ENCODE measurements at regions not wholly inside any gene's neighbourhood (a gene's known extent, or its start where the extent isn't known, plus 50 kb on each side); places are given as distances from the start of the nearest gene placed in this dataset.

- in situ Hi-C loops (cut with MboI; ENCODE audit: low pct_unique_long_range_greater_than_20kb, low sequenced_read_pairs, unreplicated experiment) = no loop called here
- DNase-seq (ENCODE audit: low spot score) = no peak
- no peak for TF ChIP-seq CTCF (IDR thresholded peaks at IDR 0.05; ENCODE audit: extremely low read depth, insufficient read depth, missing control alignments)
Measured at GRCh38 chr11:116603728-116604323, 169.0 kb downstream of the BUD13 start.

- TF ChIP-seq CTCF (IDR thresholded peaks at IDR 0.05; ENCODE audit: extremely low read depth, insufficient read depth, missing control alignments) = no peak
- DNase-seq (ENCODE audit: low spot score) = no peak
- in situ Hi-C loops (cut with MboI; ENCODE audit: low pct_unique_long_range_greater_than_20kb, low sequenced_read_pairs, unreplicated experiment) = no loop called here
Measured at GRCh38 chr11:116602637-116602942, 170.2 kb downstream of the BUD13 start.

GRCh38 chr11:116601814-116602636 lies 170.8 kb downstream of the BUD13 start:
- in situ Hi-C loops (cut with MboI; ENCODE audit: low pct_unique_long_range_greater_than_20kb, low sequenced_read_pairs, unreplicated experiment) = no loop called here
- no peak for TF ChIP-seq CTCF (IDR thresholded peaks at IDR 0.05; ENCODE audit: extremely low read depth, insufficient read depth, missing control alignments)
- no peak for DNase-seq (ENCODE audit: low spot score)

GRCh38 chr11:116600930-116601329 lies 171.9 kb downstream of the BUD13 start:
- no peak for DNase-seq (ENCODE audit: low spot score)
- TF ChIP-seq CTCF (IDR thresholded peaks at IDR 0.05; ENCODE audit: extremely low read depth, insufficient read depth, missing control alignments) = no peak
- in situ Hi-C loops (cut with MboI; ENCODE audit: low pct_unique_long_range_greater_than_20kb, low sequenced_read_pairs, unreplicated experiment) = no loop called here

GRCh38 chr11:116598556-116598955 lies 174.2 kb downstream of the BUD13 start:
- no peak for TF ChIP-seq CTCF (IDR thresholded peaks at IDR 0.05; ENCODE audit: extremely low read depth, insufficient read depth, missing control alignments)
- DNase-seq (ENCODE audit: low spot score) = no peak
- in situ Hi-C loops (cut with MboI; ENCODE audit: low pct_unique_long_range_greater_than_20kb, low sequenced_read_pairs, unreplicated experiment) = no loop called here

GRCh38 chr11:116598036-116598435 lies 174.8 kb downstream of the BUD13 start:
- in situ Hi-C loops (cut with MboI; ENCODE audit: low pct_unique_long_range_greater_than_20kb, low sequenced_read_pairs, unreplicated experiment) = no loop called here
- TF ChIP-seq CTCF (IDR thresholded peaks at IDR 0.05; ENCODE audit: extremely low read depth, insufficient read depth, missing control alignments) = no peak
- DNase-seq (ENCODE audit: low spot score) = no peak

Measured in GM13977 (cell line).